ENCODE measurements at regions not wholly inside any gene's neighbourhood (a gene's known extent, or its start where the extent isn't known, plus 50 kb on each side); places are given as distances from the start of the nearest gene placed in this dataset.

DNA sequence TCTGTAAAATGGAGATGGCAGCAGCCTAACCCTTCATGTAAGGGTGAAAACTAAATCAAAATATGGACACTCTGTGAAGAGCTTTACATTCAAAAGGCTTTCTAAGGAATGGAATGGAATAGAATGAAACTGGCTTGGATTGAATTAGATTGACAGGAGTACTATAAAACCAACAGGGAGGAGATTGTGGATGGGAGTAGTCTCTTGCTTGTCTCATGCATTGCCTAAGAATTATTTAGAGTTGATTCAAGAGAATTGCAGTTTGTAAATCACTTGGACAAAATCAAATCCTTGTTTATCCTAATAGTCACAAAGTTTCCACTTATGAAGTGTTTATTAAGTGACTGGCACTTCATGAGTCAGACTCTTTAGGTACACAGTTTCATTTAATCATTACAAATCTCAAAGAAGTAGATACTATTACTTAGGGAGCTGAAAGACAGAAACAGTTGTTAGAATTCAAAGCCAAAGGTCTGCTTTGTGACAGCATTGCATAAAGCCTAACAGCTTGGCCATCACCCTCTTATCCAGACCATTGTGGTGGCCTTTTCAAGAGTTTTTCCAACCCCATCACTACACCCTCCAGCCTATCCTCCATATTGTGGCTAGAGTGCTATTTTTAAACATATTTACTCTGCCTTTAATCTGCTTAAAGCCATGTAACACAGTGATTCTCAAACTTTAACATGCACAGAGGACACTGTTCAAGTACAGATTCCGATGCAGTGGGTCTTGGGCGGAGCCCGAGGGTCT is 91.9 kb upstream of the GHITM start:
- no peak for DNase-seq (ENCODE audit: low read depth in 2 of 2)

DNA sequence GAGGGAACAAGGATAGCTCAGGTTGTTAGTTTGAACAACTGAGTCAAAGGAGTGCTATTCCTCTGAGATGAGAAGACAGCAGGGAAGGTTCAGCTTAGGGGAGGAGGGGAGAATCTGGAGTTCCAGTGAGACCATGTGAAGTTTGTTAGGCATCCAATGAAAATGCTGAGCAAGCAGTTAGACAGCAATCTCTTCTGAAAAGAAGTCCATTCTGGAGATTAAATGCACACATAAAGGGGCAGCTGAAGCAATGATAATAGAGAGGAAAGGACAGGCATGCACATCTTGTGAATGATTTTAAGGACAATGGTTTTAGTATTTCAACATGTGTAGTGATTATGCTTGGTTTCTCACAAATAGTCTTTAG is 89.7 kb upstream of the GHITM start:
- DNase-seq (ENCODE audit: low read depth in 2 of 2) = no peak

DNA sequence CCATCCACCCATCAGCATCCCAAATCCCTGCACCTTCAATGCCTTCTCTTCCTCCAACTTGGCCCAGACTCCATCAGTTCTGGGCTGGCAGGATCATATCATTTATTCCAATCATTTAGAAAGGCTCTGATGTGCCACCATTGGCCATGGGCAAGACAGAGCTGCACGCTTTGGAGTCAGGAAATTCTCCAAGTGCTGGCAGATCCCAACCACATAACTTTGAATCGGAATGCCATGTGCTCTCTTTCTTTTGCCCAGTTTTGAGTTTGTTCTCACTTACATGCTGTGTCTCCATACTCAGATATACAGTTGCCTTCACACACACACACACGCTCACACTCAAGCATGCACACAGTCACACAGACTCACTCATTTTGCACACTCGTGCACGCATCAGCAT is 85.7 kb upstream of the GHITM start:
- DNase-seq (ENCODE audit: low read depth in 2 of 2) = no peak

DNA sequence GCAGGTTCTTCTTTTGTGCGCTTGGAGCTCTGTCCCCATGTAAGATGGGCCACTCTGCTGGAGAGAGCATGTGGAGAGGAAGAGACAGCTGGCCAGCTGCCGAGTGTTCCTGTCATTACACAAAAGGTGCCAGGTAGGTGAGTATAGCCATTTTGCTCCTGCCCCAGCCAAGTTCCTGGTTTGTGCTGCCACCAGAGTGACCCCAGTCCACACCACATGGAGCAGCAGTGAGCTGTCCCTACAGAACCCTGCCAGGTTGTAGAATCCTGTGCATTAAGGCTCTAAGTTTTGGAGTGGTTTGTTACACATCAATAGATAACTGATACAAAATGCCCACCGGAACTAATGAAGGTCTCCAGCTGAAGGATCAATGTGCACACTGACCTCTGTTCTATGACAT is 84.6 kb upstream of the GHITM start:
- no peak for DNase-seq (ENCODE audit: low read depth in 2 of 2)

DNA sequence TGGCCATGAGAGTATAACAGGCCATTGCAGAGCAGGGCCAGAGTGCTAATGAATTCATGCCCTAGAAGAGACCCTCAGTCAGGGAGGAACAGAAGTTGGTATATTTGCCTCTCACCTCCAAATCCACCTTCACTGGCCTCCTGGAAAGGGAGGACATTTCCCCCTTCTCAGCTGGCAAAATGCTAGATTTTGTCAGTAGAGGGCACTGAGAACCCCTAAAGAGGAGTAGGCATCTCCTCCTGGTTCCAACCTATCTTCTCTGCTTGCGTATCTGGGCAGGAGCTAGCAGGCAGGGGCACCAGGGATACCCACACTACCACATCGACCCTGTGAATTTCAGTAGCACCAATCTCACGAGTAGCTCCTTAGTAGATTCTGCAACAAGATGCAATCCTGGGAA is 79.8 kb upstream of the GHITM start:
- DNase-seq (ENCODE audit: low read depth in 2 of 2) = no peak

DNA sequence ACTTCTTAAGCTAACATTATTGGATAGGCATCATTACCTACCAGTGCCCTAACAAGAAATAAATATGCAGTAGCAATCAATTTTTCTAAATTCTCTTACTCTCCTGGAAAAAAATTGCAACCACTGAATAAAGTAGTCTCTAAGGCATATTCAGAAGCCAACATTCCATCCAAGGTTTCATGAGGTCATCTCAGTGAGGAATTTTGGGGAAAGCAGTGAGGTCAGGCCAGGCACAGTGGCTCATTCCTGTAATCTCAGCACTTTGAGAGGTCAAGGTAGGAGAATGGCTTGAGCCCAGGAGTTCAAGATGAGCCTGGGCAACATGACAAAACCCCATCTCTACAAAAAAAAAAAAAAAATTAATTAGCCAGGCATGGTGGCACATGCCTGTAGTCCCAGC is 75.9 kb upstream of the GHITM start:
- no peak for DNase-seq (ENCODE audit: low read depth in 2 of 2)

DNA sequence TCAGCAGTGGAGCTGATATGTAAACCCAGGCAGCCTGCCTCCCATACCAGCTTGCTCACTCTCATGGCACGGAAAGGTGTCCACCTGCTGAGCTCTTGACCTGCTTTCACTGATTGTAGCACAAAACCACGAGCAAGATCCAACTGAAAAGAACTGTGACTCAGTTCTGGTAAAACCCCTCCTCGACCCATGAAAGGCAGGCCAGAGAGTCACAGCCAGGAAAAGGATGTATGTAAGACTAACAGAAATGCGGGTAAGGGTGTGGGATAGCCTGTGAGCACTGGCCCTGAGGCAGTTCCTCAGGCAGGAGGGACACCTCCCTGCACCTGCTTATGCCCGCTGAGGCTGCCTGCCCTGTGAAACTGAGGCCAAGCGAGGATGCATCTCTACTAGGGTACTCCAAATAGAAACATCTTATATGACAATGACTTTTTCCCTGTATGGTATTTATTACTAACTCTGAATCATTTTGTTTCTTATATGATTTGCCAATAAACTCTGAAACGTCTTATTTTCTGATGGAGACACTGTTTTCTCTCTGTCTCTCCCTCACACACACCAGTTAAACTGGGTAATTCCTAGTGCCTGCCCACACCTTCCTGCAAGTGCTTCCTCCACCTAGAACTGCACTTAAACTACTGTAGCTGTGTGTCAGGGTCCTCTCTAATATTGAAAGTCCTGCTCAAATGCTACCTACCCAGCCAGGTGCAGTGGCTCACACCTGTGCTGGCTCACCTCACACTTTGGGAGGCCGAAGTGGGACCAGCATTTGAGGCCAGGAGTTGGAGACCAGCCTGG is 73.3 kb upstream of the GHITM start:
- DNase-seq (ENCODE audit: low read depth in 2 of 2) = no peak

DNA sequence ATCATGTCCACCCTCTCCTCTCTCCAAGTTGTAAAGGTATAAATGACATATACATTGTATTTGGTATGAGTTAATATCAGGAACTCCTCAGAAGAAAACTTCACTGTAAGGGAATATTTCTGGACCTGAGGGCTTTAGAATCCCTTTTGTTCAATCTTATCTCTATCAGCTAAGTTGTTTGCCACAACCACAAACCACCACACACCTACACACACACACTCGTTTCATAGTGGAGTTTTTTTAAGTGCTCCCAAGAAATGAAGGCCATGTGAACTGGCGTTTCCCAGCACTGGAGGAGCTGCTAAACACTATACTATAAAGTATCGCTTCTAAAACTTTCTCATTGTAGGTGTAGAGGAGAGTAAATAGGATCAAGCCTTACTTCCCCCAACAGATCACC is 64.8 kb upstream of the GHITM start:
- no peak for DNase-seq (ENCODE audit: low read depth in 2 of 2)

DNA sequence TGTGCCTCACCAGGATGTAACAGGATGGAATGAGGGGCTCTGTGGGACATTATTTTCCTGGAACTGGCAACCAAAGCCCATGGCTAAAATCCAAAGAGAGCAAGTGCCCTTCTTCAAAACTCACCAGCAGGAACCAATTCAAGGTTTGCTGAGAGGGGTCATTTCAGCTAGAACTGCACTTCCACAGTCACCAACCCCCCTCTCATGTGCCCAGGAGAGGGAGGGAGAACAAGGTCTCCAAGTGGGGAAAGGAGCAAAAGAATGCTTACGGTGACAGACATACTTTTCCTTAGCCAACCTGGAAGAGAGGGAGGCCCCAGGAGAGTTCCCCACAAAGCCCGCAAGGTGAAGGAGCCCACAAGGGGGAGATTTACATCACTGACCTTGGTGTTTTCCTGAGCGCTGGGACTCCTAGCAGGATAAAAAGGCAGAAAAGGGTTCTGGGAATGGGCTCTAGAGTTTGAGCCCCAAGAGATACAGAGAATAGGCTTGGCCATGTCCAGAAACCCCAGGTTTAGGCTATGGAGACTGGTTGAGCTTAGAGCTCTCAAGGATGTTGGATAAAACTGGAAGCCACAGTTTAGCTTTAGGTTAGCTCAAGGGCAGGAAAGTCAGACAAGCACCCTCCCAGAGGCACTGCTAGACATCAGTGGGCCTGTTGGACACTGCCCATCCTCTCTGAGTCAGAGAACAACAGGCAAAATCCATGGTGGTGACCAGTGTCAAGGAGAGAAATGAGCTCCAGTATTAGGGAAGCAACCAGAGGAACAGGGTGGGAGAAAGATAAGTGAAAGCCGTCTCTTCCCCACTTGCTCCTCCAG is 63.9 kb upstream of the GHITM start:
- DNase-seq (ENCODE audit: low read depth in 2 of 2) = peak in 1 of 2 experiments; percentile 0

DNA sequence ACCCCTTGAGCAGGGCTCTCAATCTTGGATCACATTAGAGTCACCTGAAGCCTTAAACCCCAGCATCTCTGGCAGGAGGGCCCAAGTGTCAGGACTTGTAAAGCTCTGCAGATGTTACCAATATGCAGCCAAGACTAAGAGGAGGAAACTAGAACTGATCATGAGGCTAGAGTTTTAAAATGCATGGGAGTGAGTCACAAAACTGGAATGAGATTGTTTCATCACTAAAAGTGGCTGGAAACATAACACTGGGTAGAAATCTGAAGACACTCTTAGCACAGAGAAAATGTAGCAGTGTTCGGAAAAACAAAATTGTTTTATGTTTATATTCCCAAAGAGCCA is 63.3 kb upstream of the GHITM start:
- peak; percentile 68 to 69 for DNase-seq (ENCODE audit: low read depth in 2 of 2)

DNA sequence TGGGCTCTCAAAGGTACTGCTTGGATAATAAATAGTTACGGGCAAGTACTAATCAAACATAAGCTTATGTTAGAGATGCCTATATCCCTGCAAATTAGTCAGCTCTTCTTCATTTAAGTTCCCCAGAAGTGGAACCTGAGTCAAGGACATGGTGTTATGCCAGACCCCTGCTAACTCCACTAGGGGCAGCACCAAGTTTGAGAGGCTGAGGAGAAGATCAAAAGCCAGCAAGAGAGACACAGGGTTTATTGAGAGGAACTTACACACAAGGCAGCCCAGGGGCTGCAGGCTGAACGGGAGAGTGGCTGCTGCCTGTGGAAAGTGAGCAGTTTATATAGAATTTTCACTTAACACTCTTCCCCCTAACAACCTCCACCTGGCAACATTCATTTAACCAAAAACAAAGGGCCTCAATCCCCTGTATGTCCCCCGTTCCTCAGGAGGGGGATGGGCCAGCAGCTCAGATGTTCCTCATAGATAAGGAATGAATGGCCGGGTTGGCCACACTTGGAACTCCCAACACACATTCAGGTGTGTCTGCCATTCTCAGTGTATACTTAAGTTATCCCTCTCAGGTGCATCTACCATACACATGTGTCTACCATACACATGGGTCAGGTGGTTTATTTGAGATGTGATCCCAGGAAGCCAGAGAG is 62.6 kb upstream of the GHITM start:
- DNase-seq (ENCODE audit: low read depth in 2 of 2) = peak; percentile 24 to 29

DNA sequence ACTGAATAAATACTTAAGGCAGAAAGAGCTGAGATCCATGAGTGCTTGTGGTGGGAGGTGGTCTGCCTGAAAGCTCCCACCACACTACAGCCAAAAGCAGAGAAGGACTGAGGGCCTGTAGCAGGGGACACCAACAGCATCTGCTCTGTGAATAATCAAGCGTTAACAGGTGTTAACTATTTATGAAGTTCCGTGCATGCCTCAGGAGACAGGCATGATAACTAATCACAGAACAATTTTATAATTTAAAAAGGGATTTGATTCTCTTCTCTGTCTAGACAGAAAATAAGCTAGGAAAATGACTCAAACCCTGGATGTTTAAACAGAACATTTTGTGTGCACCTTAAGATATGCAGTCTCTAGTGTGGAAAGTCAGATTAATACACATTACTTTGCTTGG is 61.5 kb upstream of the GHITM start:
- DNase-seq (ENCODE audit: low read depth in 2 of 2) = no peak

DNA sequence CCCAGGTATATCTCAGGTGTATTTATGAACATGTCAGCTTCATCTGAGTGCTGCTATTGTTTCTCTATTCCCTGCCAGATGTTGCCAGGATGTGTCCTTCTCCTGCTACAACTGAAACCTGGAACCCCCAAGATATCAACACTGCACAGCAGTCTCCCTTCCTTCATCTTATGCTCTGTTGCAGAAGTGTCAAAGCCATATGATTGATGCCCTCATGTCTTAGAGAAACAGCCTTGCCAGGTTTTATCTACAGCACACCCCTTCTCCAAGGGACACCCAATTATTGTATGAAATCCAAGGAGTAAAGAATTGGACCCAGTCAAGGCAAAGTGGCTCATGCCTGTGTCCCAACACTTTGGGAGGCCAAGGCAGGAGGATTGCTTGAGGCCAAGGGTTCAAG is 60.5 kb upstream of the GHITM start:
- no peak for DNase-seq (ENCODE audit: low read depth in 2 of 2)

DNA sequence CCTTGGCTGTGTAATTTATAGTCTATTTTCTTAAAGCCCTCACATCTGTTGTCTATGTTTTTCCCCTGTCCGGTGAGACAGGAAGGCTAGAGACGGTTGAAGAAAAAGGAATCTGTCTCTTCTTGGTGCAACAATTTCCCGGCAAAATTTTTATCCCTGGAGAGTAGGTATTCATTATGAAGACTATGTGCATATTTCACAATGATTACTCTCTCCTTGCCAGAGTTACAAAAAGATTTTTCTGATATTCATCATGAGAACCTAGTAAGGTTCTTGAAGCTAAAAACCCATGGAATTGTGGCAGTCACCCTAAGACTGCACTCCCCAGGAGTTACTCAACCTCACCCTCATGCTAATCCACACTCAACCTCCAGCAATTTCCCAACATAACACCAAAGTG is 55.0 kb upstream of the GHITM start:
- no peak for DNase-seq (ENCODE audit: low read depth in 2 of 2)

DNA sequence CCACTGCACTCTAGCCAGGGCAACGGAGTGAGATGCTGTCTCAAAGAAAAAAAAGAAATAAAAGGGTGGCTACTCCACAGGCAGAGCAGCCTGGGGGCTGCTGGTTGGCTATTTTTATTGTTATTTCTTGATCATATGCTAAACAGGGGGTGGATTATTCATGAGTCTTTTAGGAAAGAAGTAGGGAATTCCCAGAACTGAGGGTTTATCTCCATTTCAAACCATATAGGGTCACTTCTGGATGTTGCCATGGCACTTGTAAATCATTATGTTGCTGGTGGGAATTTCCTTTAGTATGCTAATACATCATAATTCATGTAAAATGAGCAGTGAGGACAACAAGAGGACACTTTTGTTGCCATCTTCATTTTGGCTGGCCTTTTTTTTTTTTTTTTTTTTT is 52.1 kb upstream of the GHITM start:
- no peak for DNase-seq (ENCODE audit: low read depth in 2 of 2)

DNA sequence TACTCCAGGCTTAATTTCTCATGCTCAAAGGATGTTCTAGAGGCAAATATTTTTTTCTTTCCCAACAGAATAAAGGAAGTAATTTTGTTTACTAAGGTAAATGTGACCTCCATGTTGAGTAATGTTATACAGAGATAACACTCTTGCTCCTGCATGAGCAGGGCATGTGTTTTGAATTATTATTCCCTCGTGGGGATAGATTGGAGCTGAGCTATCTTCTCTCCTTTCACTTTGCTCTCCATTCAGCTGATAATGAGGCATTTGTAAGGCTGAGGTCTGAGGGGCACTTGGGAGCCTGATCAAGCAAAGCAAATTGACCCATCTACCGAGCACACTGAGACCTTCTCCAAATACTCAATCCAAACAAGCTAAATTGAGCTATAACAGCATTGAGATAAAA is 50.7 kb upstream of the GHITM start:
- no peak for DNase-seq (ENCODE audit: low read depth in 2 of 2)

DNA sequence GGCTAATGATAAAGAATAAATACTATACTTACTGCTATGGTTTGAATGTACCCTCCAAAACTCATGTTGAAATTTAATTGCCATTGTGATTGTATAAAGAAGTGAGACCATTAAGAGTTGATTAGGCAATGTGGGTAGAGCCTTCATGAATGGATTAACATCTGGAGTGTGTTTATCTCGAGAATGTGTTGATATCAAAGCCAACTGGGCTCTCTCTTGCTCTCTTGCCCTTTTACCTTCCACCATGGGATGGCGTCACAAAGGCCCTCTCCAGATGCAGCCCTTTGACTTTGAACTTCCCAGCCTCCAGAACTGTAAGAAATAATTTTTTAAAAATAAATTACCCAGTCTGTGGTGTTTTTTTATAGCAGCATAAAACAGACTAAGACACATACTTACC is 50.1 kb upstream of the GHITM start:
- no peak for DNase-seq (ENCODE audit: low read depth in 2 of 2)

Measured in fibroblast of skin of left biceps (primary cell).